ENCODE measurements at regions not wholly inside any gene's neighbourhood (a gene's known extent, or its start where the extent isn't known, plus 50 kb on each side); places are given as distances from the start of the nearest gene placed in this dataset.

DNA sequence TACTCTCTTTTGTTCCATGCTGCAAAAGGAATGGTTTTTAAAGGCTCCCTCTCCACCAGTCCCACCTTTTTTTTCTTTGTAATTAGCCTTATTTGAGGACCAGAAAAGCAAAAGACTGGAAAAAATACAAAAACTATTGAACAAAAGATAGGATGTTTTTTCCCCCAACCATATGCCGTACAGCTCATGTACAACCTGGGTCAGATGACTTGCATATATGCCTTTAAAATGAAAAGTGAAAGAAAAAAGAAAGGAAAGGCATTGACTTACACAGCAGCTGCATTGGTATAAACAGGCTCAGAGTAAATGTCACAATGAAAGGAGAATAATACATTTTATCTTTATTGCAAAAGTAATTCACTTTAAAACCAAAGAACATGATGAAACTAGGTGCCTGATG lies 69.5 kb upstream of the CMC1 start:
- TF ChIP-seq GATA1 (IDR thresholded peaks at IDR 0.05; ENCODE audit: low read depth, low read length): no peak
- no peak for DNase-seq

DNA sequence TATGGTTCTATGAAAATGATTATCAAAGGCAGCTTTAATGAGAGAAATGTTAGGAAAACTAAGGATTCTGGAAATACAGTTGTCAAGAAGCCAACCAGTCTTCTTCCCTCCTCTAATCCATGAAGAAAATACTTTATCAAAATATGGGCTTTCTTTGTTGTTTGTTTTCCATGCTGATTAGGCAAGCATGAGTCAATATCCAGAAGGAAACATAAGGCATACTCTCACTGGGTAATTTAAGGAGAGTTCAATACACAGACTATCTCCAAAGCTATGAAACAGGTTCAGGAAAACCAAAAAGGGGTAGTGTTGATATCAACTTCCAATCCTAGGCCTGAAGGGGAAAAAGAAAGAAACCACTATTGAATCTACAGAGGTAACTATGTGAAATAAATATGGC lies 68.7 kb upstream of the CMC1 start:
- no peak for DNase-seq
- TF ChIP-seq POLR2A (IDR thresholded peaks at IDR 0.05; ENCODE audit: low read length) (no peak), GATA1 (IDR thresholded peaks at IDR 0.05; ENCODE audit: low read depth, low read length) (no peak)

DNA sequence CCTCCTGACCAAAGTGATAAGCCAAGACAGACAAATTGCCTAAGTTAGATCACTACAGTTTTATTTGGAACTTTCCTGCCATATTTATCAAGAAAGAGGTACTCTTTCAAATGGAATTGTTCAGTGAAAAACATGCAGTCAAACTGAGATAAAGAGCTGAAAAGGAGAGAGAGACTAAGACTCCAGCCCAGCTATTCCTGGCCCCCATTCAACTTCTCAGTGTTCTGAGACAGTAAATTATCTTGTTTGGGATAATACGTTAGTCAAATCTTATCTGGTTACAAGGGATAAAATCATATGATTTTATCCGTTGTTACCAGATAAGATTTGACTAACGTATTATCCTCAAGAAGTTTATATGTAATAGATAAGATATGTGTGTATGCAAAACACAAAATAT lies 67.6 kb upstream of the CMC1 start:
- no peak for DNase-seq
- TF ChIP-seq GATA1 (IDR thresholded peaks at IDR 0.05; ENCODE audit: low read depth, low read length) (no peak), POLR2A (IDR thresholded peaks at IDR 0.05; ENCODE audit: low read length) (no peak)

GRCh38 chr3:28186748-28187147 lies 54.7 kb upstream of the CMC1 start:
- no peak for TF ChIP-seq POLR2A (IDR thresholded peaks at IDR 0.05; ENCODE audit: low read length)
- TF ChIP-seq GATA1 (IDR thresholded peaks at IDR 0.05; ENCODE audit: low read depth, low read length): no peak
- DNase-seq: no peak

- TF ChIP-seq POLR2A (IDR thresholded peaks at IDR 0.05; ENCODE audit: low read length) (no peak), GATA1 (IDR thresholded peaks at IDR 0.05; ENCODE audit: low read depth, low read length) (no peak)
- DNase-seq: no peak
Observed at GRCh38 chr3:28188686-28189085, 52.7 kb upstream of the CMC1 start.

DNA sequence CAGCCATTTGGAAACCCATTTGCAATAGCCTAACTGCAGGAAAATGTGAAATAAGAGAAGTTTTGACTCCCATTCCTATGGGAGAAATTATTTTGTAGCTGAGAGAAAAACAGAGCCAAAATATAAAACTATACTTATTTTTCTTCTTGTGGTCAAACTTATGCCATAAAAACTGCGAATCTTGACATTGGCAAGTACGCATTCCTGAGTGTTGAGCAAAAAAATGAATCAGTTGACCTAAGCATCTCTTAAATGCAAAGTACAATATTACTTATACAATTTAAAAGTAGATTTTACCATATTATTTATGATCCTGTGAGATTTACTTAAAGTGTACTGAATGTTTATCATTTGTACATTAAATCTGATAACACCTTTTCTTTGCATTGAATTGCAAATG lies 50.1 kb upstream of the CMC1 start:
- no peak for DNase-seq

More for the DNA sequence above, 50.1 kb upstream of the CMC1 start:
- TF ChIP-seq GATA1 (IDR thresholded peaks at IDR 0.05; ENCODE audit: low read depth, low read length) (no peak), POLR2A (IDR thresholded peaks at IDR 0.05; ENCODE audit: low read length) (no peak)
